H9 (cell line): ENCODE measurements at regions not wholly inside any gene's neighbourhood (a gene's known extent, or its start where the extent isn't known, plus 50 kb on each side); places are given as distances from the start of the nearest gene placed in this dataset.
A peak's percentile ranks its signal among the peaks of the same experiment; 100 is the strongest.

ENCODE experiments used
- DNase-seq: peaks from one replicate; pipeline ENCODE4 v3.0.0-alpha.2; 2017
- H2AFZ ChIP-seq: one replicate; pipeline ENCODE4 v1.6.1; 2013; ENCODE audit warnings: mild to moderate bottlenecking, low read length, control low read depth, moderate library complexity
- H2AK5ac ChIP-seq: 2 replicates; pipeline ENCODE4 v1.6.1; 2013; ENCODE audit warnings: low read length, control low read depth, mixed read lengths; ENCODE audit not compliant: insufficient read length
- H2BK120ac ChIP-seq: one replicate; pipeline ENCODE4 v1.6.1; 2013; ENCODE audit warnings: low read depth, mild to moderate bottlenecking, low read length, control low read depth, inconsistent platforms; ENCODE audit not compliant: poor library complexity, severe bottlenecking
- H2BK12ac ChIP-seq: 2 replicates; pipeline ENCODE4 v1.6.1; 2013; ENCODE audit warnings: low read length, control low read depth, mixed read lengths, low read depth; ENCODE audit not compliant: insufficient read length
- H2BK15ac ChIP-seq: 2 replicates; pipeline ENCODE4 v1.6.1; 2013; ENCODE audit warnings: low read depth, low read length, control low read depth
- H2BK20ac ChIP-seq: one replicate; pipeline ENCODE4 v1.6.1; 2013; ENCODE audit warnings: low read depth, mild to moderate bottlenecking, low read length, control low read depth, inconsistent platforms; ENCODE audit not compliant: poor library complexity, severe bottlenecking
- H2BK5ac ChIP-seq: 2 replicates; pipeline ENCODE4 v1.6.1; 2013; ENCODE audit warnings: low read length, control low read depth, mixed read lengths; ENCODE audit not compliant: insufficient read length
- H3K14ac ChIP-seq: 2 replicates; pipeline ENCODE4 v1.6.1; 2013; ENCODE audit warnings: low read length, control low read depth; ENCODE audit not compliant: insufficient read depth
- H3K18ac ChIP-seq: 2 replicates; pipeline ENCODE4 v1.6.1; 2013; ENCODE audit warnings: low read depth, mild to moderate bottlenecking, mixed read lengths, low read length, control low read depth; ENCODE audit not compliant: insufficient read length
- H3K23ac ChIP-seq: 2 replicates; pipeline ENCODE4 v1.6.1; 2013; ENCODE audit warnings: low read length, control low read depth, mixed read lengths, low read depth; ENCODE audit not compliant: insufficient read length
- H3K23me2 ChIP-seq: 2 replicates; pipeline ENCODE4 v1.6.1; 2013; ENCODE audit warnings: low read depth, mild to moderate bottlenecking, mixed read lengths, low read length, control low read depth; ENCODE audit not compliant: insufficient read length, poor library complexity, severe bottlenecking
- H3K27ac ChIP-seq: 2 replicates; pipeline ENCODE4 v1.5.1; 2013; ENCODE audit warnings: low read length, control low read depth, mixed read lengths, low read depth; ENCODE audit not compliant: insufficient read length
- H3K27me3 ChIP-seq: 2 replicates; pipeline ENCODE4 v1.6.1; 2013; ENCODE audit warnings: low read length, control low read depth, inconsistent platforms; ENCODE audit not compliant: insufficient read depth
- H3K4ac ChIP-seq: 2 replicates; pipeline ENCODE4 v1.6.1; 2013; ENCODE audit warnings: low read depth, mild to moderate bottlenecking, control low read depth, inconsistent platforms, low read length, moderate library complexity
- H3K4me1 ChIP-seq: 2 replicates; pipeline ENCODE4 v1.6.1; 2013; ENCODE audit warnings: low read length, control low read depth, inconsistent platforms; ENCODE audit not compliant: insufficient read depth
- H3K4me2 ChIP-seq: 2 replicates; pipeline ENCODE4 v1.6.1; 2013; ENCODE audit warnings: low read length, control low read depth, mixed read lengths; ENCODE audit not compliant: insufficient read length, insufficient read depth
- H3K56ac ChIP-seq: 2 replicates; pipeline ENCODE4 v1.6.1; 2013; ENCODE audit warnings: low read depth, mild to moderate bottlenecking, mixed read lengths, low read length, control low read depth; ENCODE audit not compliant: insufficient read length
- H3K79me1 ChIP-seq: 2 replicates; pipeline ENCODE4 v1.6.1; 2013; ENCODE audit warnings: low read depth, mild to moderate bottlenecking, moderate library complexity, low read length, control low read depth, inconsistent platforms; ENCODE audit not compliant: insufficient read depth, poor library complexity, severe bottlenecking
- H3K79me2 ChIP-seq: 2 replicates; pipeline ENCODE4 v1.6.1; 2013; ENCODE audit warnings: low read length, control low read depth, inconsistent platforms; ENCODE audit not compliant: insufficient read depth
- H3K9ac ChIP-seq: 2 replicates; pipeline ENCODE4 v1.6.1; 2013; ENCODE audit warnings: low read length, control low read depth, mixed read lengths; ENCODE audit not compliant: insufficient read length; ENCODE audit errors: extremely low read depth
- H3K9me3 ChIP-seq: one replicate; pipeline ENCODE4 v1.6.1; 2013; ENCODE audit warnings: low read depth, low read length, inconsistent platforms; ENCODE audit not compliant: control insufficient read depth
- H3T11ph ChIP-seq: one replicate; pipeline ENCODE4 v1.6.1; 2013; ENCODE audit warnings: mild to moderate bottlenecking, low read length, control low read depth, inconsistent platforms
- H4K20me1 ChIP-seq: one replicate; pipeline ENCODE4 v1.6.1; 2013; ENCODE audit not compliant: control insufficient read depth, insufficient read length, insufficient read depth
- H4K5ac ChIP-seq: 2 replicates; pipeline ENCODE4 v1.6.1; 2013; ENCODE audit warnings: low read depth, mild to moderate bottlenecking, mixed read lengths, low read length, control low read depth; ENCODE audit not compliant: insufficient read length
- H4K8ac ChIP-seq: replicated peaks from 2 replicates; pipeline ENCODE4 v1.6.1; 2013; ENCODE audit warnings: low read length, control low read depth, mixed read lengths, low read depth; ENCODE audit not compliant: insufficient read length
- H4K91ac ChIP-seq: 2 replicates; pipeline ENCODE4 v1.6.1; 2013; ENCODE audit warnings: low read depth, mild to moderate bottlenecking, moderate library complexity, mixed read lengths, low read length, control low read depth; ENCODE audit not compliant: insufficient read length
- H3K27ac Mint-ChIP-seq, 3 experiments: 2 replicates in 2 of 3; 3 replicates in 1 of 3; pipeline ENCODE4 v1.8.0; 2020 to 2021; ENCODE audit warnings: mixed read lengths in 3 of 3, mild to moderate bottlenecking in 1 of 3, moderate library complexity in 1 of 3
- H3K27me3 Mint-ChIP-seq: 2 replicates; pipeline ENCODE4 v1.8.0; 2021; ENCODE audit warnings: low read depth, mild to moderate bottlenecking, moderate library complexity, mixed read lengths
- H3K36me3 Mint-ChIP-seq, 3 experiments: 2 replicates in 2 of 3; 3 replicates in 1 of 3; pipeline ENCODE4 v1.8.0; 2020 to 2021; ENCODE audit warnings: low read depth in 3 of 3, mixed read lengths in 3 of 3; ENCODE audit not compliant: insufficient read depth in 1 of 3
- H3K4me1 Mint-ChIP-seq, 2 experiments: 2 replicates each; pipeline ENCODE4 v1.8.0; 2020; ENCODE audit warnings: mixed read lengths in 2 of 2
- H3K4me3 Mint-ChIP-seq, 2 experiments: 2 replicates in 1 of 2; 3 replicates in 1 of 2; pipeline ENCODE4 v1.8.0; 2020 to 2021; ENCODE audit warnings: mild to moderate bottlenecking in 2 of 2, mixed read lengths in 2 of 2, moderate library complexity in 1 of 2
- H3K9me3 Mint-ChIP-seq, 2 experiments: 2 replicates in 1 of 2; 3 replicates in 1 of 2; pipeline ENCODE4 v1.8.0; 2020; ENCODE audit warnings: mild to moderate bottlenecking in 2 of 2, mixed read lengths in 2 of 2, moderate library complexity in 1 of 2
- CTCF ChIP-seq: fragments of 200-600 bp; sonication (generic); conservative IDR thresholded peaks from 3 replicates; pipeline ENCODE4 v1.8.0; 2021; ENCODE audit warnings: antibody characterized with exemption, mild to moderate bottlenecking
- WGBS: extraction: QIAGEN DNeasy Blood & Tissue Kit; methylation state at CpG from one replicate; pipeline ENCODE4 v1.1.7; 2013; ENCODE audit warnings: missing lambda C conversion rate, low lambda C conversion rate, mixed read lengths; ENCODE audit not compliant: insufficient read length; ENCODE audit errors: extremely low coverage; 5-methylcytosine and 5-hydroxymethylcytosine counted together

GRCh38 chr13:67438465-67438864 is 208.3 kb upstream of the PCDH9 start:
- Histone ChIP-seq H3K23ac (no peak overlapping the region), H2AFZ (no peak overlapping the region), H4K8ac (no peak overlapping the region), H3K4me1 (no peaks in the 10 kb centered on the region), H3K27me3 (no peaks in the 10 kb centered on the region), H3K9me3 (no peaks in the 10 kb centered on the region), H3K14ac (no peak overlapping the region), H3K4me2 (no peak overlapping the region), H3K18ac (no peak overlapping the region), H2BK12ac (no peak overlapping the region), H2BK120ac (no peak overlapping the region), H4K5ac (no peak overlapping the region), H3K79me2 (no peaks in the 10 kb centered on the region), H3K4ac (no peak overlapping the region), H2BK5ac (no peak overlapping the region), H2BK15ac (no peak overlapping the region), H4K20me1 (no peaks in the 10 kb centered on the region), H4K91ac (no peak overlapping the region), H2BK20ac (no peak overlapping the region), H3T11ph (no peak overlapping the region), H2AK5ac (no peak overlapping the region), H3K79me1 (no peaks in the 10 kb centered on the region), H3K9ac (no peak overlapping the region), H3K27ac (no peak overlapping the region), H3K23me2 (no peaks in the 10 kb centered on the region), H3K56ac (no peak overlapping the region)
- Mint-ChIP-seq H3K27me3 (no peaks in the 10 kb centered on the region), H3K4me1 (no peaks in the 10 kb centered on the region), H3K9me3 (no peaks in the 10 kb centered on the region), H3K36me3 (no peaks in the 10 kb centered on the region), H3K27ac (no peak overlapping the region), H3K4me3 (no peak overlapping the region)
- peak; percentile 44; the same call in 2 of the 3 replicates for TF ChIP-seq CTCF
- no peak for DNase-seq
- WGBS = no CpG with 5 or more reads among the region's 3 CpGs
